Breast epithelium (tissue), 4 donors: ENCODE measurements at regions not wholly inside any gene's neighbourhood (a gene's known extent, or its start where the extent isn't known, plus 50 kb on each side); places are given as distances from the start of the nearest gene placed in this dataset.

ENCODE experiments used
- DNase-seq, 2 donors: peaks; one replicate each; pipeline ENCODE4 v3.0.0-alpha.2; 2019; ENCODE audit warnings: low spot score in 2 of 2
- H3K27ac ChIP-seq, 2 donors: fragments of 200-600 bp; sonication (generic) in 1 of 2; one replicate each; pipeline ENCODE4 v1.5.1; 2016 to 2019; ENCODE audit warnings: mild to moderate bottlenecking in 1 of 2
- H3K27me3 ChIP-seq, 2 donors: fragments of 200-600 bp; sonication (generic) in 1 of 2; one replicate each; pipeline versions ENCODE4 v1.5.1 to v1.6.0; 2017 to 2019; ENCODE audit warnings: control low read depth in 1 of 2, mild to moderate bottlenecking in 1 of 2
- H3K36me3 ChIP-seq: fragments of 200-600 bp; one replicate; pipeline ENCODE4 v1.5.1; 2019
- H3K4me1 ChIP-seq, 2 donors: fragments of 200-600 bp; sonication (generic); one replicate each; pipeline ENCODE4 v1.5.1; 2016 to 2019; ENCODE audit warnings: control low read depth in 1 of 2
- H3K4me3 ChIP-seq, 3 donors: fragments of 200-600 bp; sonication (generic); 1 replicate in 2 of 3; 2 replicates in 1 of 3; pipeline ENCODE4 v1.5.1; 2016 to 2019; ENCODE audit warnings: mild to moderate bottlenecking in 3 of 3, moderate library complexity in 2 of 3
- H3K9me3 ChIP-seq, 2 donors: fragments of 200-600 bp; sonication (generic) in 1 of 2; one replicate each; pipeline ENCODE4 v1.5.1; 2016 to 2019; ENCODE audit warnings: control low read depth in 1 of 2
- CTCF ChIP-seq, 3 donors: fragments of 450-650 bp; IDR thresholded peaks; one replicate each; pipeline ENCODE4 v1.5.1; 2016 to 2017; ENCODE audit warnings: antibody characterized with exemption in 3 of 3, mild to moderate bottlenecking in 3 of 3, moderate library complexity in 3 of 3
- POLR2A ChIP-seq: fragments of 450-650 bp; IDR thresholded peaks from one replicate; pipeline ENCODE4 v1.6.1; 2016; ENCODE audit warnings: antibody characterized with exemption, mild to moderate bottlenecking, moderate library complexity
- POLR2AphosphoS5 ChIP-seq, 3 donors: sonication (generic); formaldehyde crosslinking; IDR thresholded peaks; one replicate each; pipeline ENCODE4 v1.6.1; 2017; ENCODE audit warnings: antibody characterized with exemption in 3 of 3
- intact Hi-C: fragments of 100-400 bp; cut with DNase I; formaldehyde crosslinking; loops from one replicate; pipeline ENCODE4 v1.15.1; 2023; ENCODE audit warnings: low total_unique reads

GRCh38 chr4:159496248-159496647 lies 393.4 kb downstream of the RAPGEF2 start:
- H3K27me3 ChIP-seq = no peaks in the 10 kb centered on the region
- H3K9me3 ChIP-seq = peaks cover 4 to 16% of the 10 kb centered on the region in 2 donors
- no peak for DNase-seq
- H3K4me3 ChIP-seq = no peak overlapping the region
- TF ChIP-seq POLR2AphosphoS5 (IDR thresholded peaks at IDR 0.05) (no peak), POLR2A (no peak), CTCF (IDR thresholded peaks at IDR 0.05) (no peak)
- H3K36me3 ChIP-seq = no peaks in the 10 kb centered on the region
- intact Hi-C loops = no loop called here
- no peaks in the 10 kb centered on the region for H3K4me1 ChIP-seq
- H3K27ac ChIP-seq = no peak overlapping the region

DNA sequence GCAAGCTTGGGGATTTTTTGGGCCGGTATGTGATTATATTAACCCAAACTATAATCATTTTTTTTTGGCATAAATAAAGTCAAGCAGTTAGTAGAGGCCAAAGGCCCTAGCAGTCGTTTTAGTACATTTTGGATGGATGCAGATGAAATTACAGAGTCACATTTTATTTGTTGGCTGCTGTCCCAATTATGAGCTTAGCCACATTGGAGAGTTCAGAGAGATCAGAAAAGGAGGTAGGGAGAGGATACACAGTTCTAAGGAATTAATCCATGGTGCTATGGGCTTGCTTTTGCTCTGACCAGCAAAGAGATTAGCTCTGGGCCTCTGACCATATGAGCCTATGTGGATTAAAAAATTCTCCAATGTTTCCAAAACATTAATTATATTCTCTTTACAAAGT lies 395.1 kb downstream of the RAPGEF2 start:
- no peak overlapping the region for H3K4me3 ChIP-seq
- no peak for TF ChIP-seq POLR2AphosphoS5 (IDR thresholded peaks at IDR 0.05)
- TF ChIP-seq CTCF (IDR thresholded peaks at IDR 0.05) = no peak
- TF ChIP-seq POLR2A = no peak
- H3K27ac ChIP-seq = no peak overlapping the region
- no peaks in the 10 kb centered on the region for H3K36me3 ChIP-seq
- no peaks in the 10 kb centered on the region for H3K27me3 ChIP-seq
- no peak for DNase-seq
- no peaks in the 10 kb centered on the region for H3K4me1 ChIP-seq
- intact Hi-C loops = no loop called here
- no peaks in the 10 kb centered on the region for H3K9me3 ChIP-seq

GRCh38 chr4:159498446-159499115 lies 395.7 kb downstream of the RAPGEF2 start:
- TF ChIP-seq CTCF (IDR thresholded peaks at IDR 0.05) = no peak
- no peak for TF ChIP-seq POLR2AphosphoS5 (IDR thresholded peaks at IDR 0.05)
- TF ChIP-seq POLR2A = no peak
- Histone ChIP-seq H3K36me3 (no peaks in the 10 kb centered on the region), H3K4me3 (no peak overlapping the region), H3K4me1 (no peaks in the 10 kb centered on the region), H3K27ac (no peak overlapping the region), H3K27me3 (no peaks in the 10 kb centered on the region), H3K9me3 (no peaks in the 10 kb centered on the region)
- DNase-seq = no peak
- intact Hi-C loops = no loop called here

DNA sequence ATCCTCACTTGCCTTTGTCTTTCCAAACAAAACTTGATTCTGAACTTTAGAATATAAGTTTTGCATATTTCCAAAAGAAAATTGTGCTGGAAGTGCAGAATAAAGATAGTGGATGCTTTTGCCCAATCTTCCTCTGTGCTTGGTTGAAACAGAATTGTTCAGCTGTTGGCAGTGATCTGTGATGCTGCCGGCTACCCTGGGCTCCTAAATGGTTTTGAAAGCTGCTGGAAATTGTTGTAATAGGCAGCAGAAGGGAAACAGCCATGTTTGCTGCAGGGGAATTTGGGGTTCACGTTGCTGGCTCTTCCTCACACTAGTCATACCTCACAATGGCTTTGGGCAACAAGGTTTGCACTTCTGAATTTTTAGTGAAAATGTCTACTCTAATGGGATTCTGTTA lies 398.0 kb downstream of the RAPGEF2 start:
- no peaks in the 10 kb centered on the region for H3K27me3 ChIP-seq
- no peak for DNase-seq
- no peak overlapping the region for H3K4me3 ChIP-seq
- no peaks in the 10 kb centered on the region for H3K36me3 ChIP-seq
- TF ChIP-seq POLR2A (no peak), CTCF (IDR thresholded peaks at IDR 0.05) (no peak), POLR2AphosphoS5 (IDR thresholded peaks at IDR 0.05) (no peak)
- H3K27ac ChIP-seq = no peak overlapping the region
- intact Hi-C loops = no loop called here
- H3K9me3 ChIP-seq = no peaks in the 10 kb centered on the region
- H3K4me1 ChIP-seq = no peaks in the 10 kb centered on the region

GRCh38 chr4:159503236-159504008 lies 400.5 kb downstream of the RAPGEF2 start:
- H3K4me3 ChIP-seq = no peak overlapping the region
- intact Hi-C loops = no loop called here
- H3K9me3 ChIP-seq = no peaks in the 10 kb centered on the region
- no peak for DNase-seq
- H3K27ac ChIP-seq = no peak overlapping the region
- no peaks in the 10 kb centered on the region for H3K36me3 ChIP-seq
- H3K4me1 ChIP-seq = no peaks in the 10 kb centered on the region
- TF ChIP-seq POLR2AphosphoS5 (IDR thresholded peaks at IDR 0.05) = no peak
- no peak for TF ChIP-seq CTCF (IDR thresholded peaks at IDR 0.05)
- TF ChIP-seq POLR2A = no peak
- peaks cover 0 to 8% of the 10 kb centered on the region in 2 donors for H3K27me3 ChIP-seq
